ENCODE measurements at regions not wholly inside any gene's neighbourhood (a gene's known extent, or its start where the extent isn't known, plus 50 kb on each side); places are given as distances from the start of the nearest gene placed in this dataset.

- TF ChIP-seq CTCF (conservative IDR thresholded peaks at IDR 0.05 in 1 of 2, IDR thresholded peaks at IDR 0.05 in 1 of 2; ENCODE audit: extremely low read depth in 1 of 2, insufficient read depth in 1 of 2, low read depth in 1 of 2, low read length in 2 of 2), result no peak
- no peak for TF ChIP-seq EZH2 (IDR thresholded peaks at IDR 0.05; ENCODE audit: borderline replicate concordance, low read length)
Measured at GRCh38 chr5:57915536-57915935, 432.9 kb upstream of the ACTBL2 start.
